ENCODE measurements at regions not wholly inside any gene's neighbourhood (a gene's known extent, or its start where the extent isn't known, plus 50 kb on each side); places are given as distances from the start of the nearest gene placed in this dataset.

GRCh38 chr19:28397306-28397705 is 815.6 kb downstream of the UQCRFS1 start:
- no peaks in the 10 kb centered on the region for H4K20me1 ChIP-seq (ENCODE audit: insufficient read depth, low read length)
- H3K36me3 ChIP-seq (ENCODE audit: insufficient read depth, low read length), result no peaks in the 10 kb centered on the region
- H3K4me2 ChIP-seq (ENCODE audit: insufficient read depth, low read length), result no peak overlapping the region
- no peaks in the 10 kb centered on the region for H3K4me1 ChIP-seq (ENCODE audit: insufficient read depth, low read length)
- H2AFZ ChIP-seq (ENCODE audit: low read length), result no peak overlapping the region
- no peaks in the 10 kb centered on the region for H3K79me2 ChIP-seq (ENCODE audit: insufficient read depth, low read length)
- no peaks in the 10 kb centered on the region for H3K27me3 ChIP-seq (ENCODE audit: insufficient read depth, low read length)
- no peak for TF ChIP-seq CTCF (IDR thresholded peaks at IDR 0.05; ENCODE audit: extremely low read depth, low read depth, low read length)
- H3K9me3 ChIP-seq (ENCODE audit: low read depth, low read length), result no peaks in the 10 kb centered on the region
- H3K4me3 ChIP-seq (ENCODE audit: insufficient read depth, low read length), result no peak overlapping the region
- no peak for DNase-seq (ENCODE audit: insufficient read length, low spot score, missing footprints)
- H3K27ac ChIP-seq (ENCODE audit: low read depth, low read length), result no peak overlapping the region

- H2AFZ ChIP-seq (ENCODE audit: low read length), result no peak overlapping the region
- no peak for DNase-seq (ENCODE audit: insufficient read length, low spot score, missing footprints)
- no peak overlapping the region for H3K4me2 ChIP-seq (ENCODE audit: insufficient read depth, low read length)
- H3K27ac ChIP-seq (ENCODE audit: low read depth, low read length), result no peak overlapping the region
- H3K79me2 ChIP-seq (ENCODE audit: insufficient read depth, low read length), result no peaks in the 10 kb centered on the region
- no peaks in the 10 kb centered on the region for H3K9me3 ChIP-seq (ENCODE audit: low read depth, low read length)
- TF ChIP-seq CTCF (IDR thresholded peaks at IDR 0.05; ENCODE audit: extremely low read depth, low read depth, low read length), result no peak
- H3K4me1 ChIP-seq (ENCODE audit: insufficient read depth, low read length), result no peaks in the 10 kb centered on the region
- H3K27me3 ChIP-seq (ENCODE audit: insufficient read depth, low read length), result no peaks in the 10 kb centered on the region
- no peak overlapping the region for H3K4me3 ChIP-seq (ENCODE audit: insufficient read depth, low read length)
- no peaks in the 10 kb centered on the region for H4K20me1 ChIP-seq (ENCODE audit: insufficient read depth, low read length)
- H3K36me3 ChIP-seq (ENCODE audit: insufficient read depth, low read length), result no peaks in the 10 kb centered on the region
These were observed 816.6 kb downstream of the UQCRFS1 start for GRCh38 chr19:28396287-28396831.

- Histone ChIP-seq H4K20me1 (ENCODE audit: insufficient read depth, low read length) (no peaks in the 10 kb centered on the region), H3K4me3 (ENCODE audit: insufficient read depth, low read length) (no peak overlapping the region), H3K79me2 (ENCODE audit: insufficient read depth, low read length) (no peaks in the 10 kb centered on the region), H3K27ac (ENCODE audit: low read depth, low read length) (no peak overlapping the region), H3K4me2 (ENCODE audit: insufficient read depth, low read length) (no peak overlapping the region), H3K4me1 (ENCODE audit: insufficient read depth, low read length) (no peaks in the 10 kb centered on the region), H2AFZ (ENCODE audit: low read length) (no peak overlapping the region), H3K36me3 (ENCODE audit: insufficient read depth, low read length) (no peaks in the 10 kb centered on the region), H3K27me3 (ENCODE audit: insufficient read depth, low read length) (no peaks in the 10 kb centered on the region), H3K9me3 (ENCODE audit: low read depth, low read length) (no peaks in the 10 kb centered on the region)
- DNase-seq (ENCODE audit: insufficient read length, low spot score, missing footprints), result no peak
- TF ChIP-seq CTCF (IDR thresholded peaks at IDR 0.05; ENCODE audit: extremely low read depth, low read depth, low read length), result no peak
These were observed 818.2 kb downstream of the UQCRFS1 start for GRCh38 chr19:28394725-28395124.

GRCh38 chr19:28393574-28394336 is 819.2 kb downstream of the UQCRFS1 start:
- Histone ChIP-seq H3K27me3 (ENCODE audit: insufficient read depth, low read length) (no peaks in the 10 kb centered on the region), H3K36me3 (ENCODE audit: insufficient read depth, low read length) (no peaks in the 10 kb centered on the region), H2AFZ (ENCODE audit: low read length) (no peak overlapping the region), H3K4me1 (ENCODE audit: insufficient read depth, low read length) (no peaks in the 10 kb centered on the region), H3K4me3 (ENCODE audit: insufficient read depth, low read length) (no peak overlapping the region), H3K9me3 (ENCODE audit: low read depth, low read length) (no peaks in the 10 kb centered on the region), H3K79me2 (ENCODE audit: insufficient read depth, low read length) (no peaks in the 10 kb centered on the region), H4K20me1 (ENCODE audit: insufficient read depth, low read length) (no peaks in the 10 kb centered on the region), H3K4me2 (ENCODE audit: insufficient read depth, low read length) (no peak overlapping the region), H3K27ac (ENCODE audit: low read depth, low read length) (no peak overlapping the region)
- no peak for TF ChIP-seq CTCF (IDR thresholded peaks at IDR 0.05; ENCODE audit: extremely low read depth, low read depth, low read length)
- no peak for DNase-seq (ENCODE audit: insufficient read length, low spot score, missing footprints)

Data from osteoblast (primary cell).